ENCODE measurements at regions not wholly inside any gene's neighbourhood (a gene's known extent, or its start where the extent isn't known, plus 50 kb on each side); places are given as distances from the start of the nearest gene placed in this dataset.

DNA sequence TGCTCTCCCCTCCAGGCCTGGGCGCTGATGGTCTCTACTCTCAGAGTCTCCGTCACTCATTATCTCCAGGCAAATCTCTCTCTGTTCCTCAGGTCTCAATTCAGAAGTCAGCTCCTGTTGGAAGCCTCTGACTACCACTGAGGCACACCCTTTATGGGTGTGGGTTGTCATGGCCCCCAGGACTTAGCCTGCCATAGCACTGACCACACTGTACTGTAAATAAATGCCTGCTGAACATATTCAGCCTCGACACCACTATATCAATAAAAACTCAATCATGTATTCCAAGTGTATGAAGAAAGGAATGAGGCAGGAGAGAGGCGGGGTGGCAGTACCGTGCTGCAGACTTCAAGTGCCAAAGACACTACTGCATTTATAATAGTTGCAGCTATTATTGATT, 88.9 kb downstream of the PCDH1 start:
- Histone ChIP-seq H3K27me3 (ENCODE audit: insufficient read depth, low read length, poor library complexity) (peaks cover 9% of the 10 kb centered on the region), H3K4me1 (ENCODE audit: insufficient read depth, low read length) (no peaks in the 10 kb centered on the region), H3K4me2 (ENCODE audit: insufficient read depth, low read length) (no peak overlapping the region), H3K27ac (ENCODE audit: low read length) (no peak overlapping the region), H3K36me3 (ENCODE audit: insufficient read depth, low read length) (no peaks in the 10 kb centered on the region), H3K4me3 (ENCODE audit: low read depth in 1 of 2, low read length in 2 of 2) (no peak overlapping the region), H3K9me3 (ENCODE audit: insufficient read depth, low read length, severe bottlenecking) (no peaks in the 10 kb centered on the region), H3K9ac (ENCODE audit: low read depth, low read length) (no peak overlapping the region), H4K20me1 (ENCODE audit: insufficient read depth, low read length) (peaks cover 5% of the 10 kb centered on the region; the same call in 1 of the 2 replicates), H3K79me2 (ENCODE audit: insufficient read depth, low read length) (no peaks in the 10 kb centered on the region), H2AFZ (ENCODE audit: low read depth, low read length) (no peak overlapping the region)
- ATAC-seq (ENCODE audit: insufficient read depth, low read depth) (no peak), DNase-seq (no peak)
- TF ChIP-seq, protein P1, sequence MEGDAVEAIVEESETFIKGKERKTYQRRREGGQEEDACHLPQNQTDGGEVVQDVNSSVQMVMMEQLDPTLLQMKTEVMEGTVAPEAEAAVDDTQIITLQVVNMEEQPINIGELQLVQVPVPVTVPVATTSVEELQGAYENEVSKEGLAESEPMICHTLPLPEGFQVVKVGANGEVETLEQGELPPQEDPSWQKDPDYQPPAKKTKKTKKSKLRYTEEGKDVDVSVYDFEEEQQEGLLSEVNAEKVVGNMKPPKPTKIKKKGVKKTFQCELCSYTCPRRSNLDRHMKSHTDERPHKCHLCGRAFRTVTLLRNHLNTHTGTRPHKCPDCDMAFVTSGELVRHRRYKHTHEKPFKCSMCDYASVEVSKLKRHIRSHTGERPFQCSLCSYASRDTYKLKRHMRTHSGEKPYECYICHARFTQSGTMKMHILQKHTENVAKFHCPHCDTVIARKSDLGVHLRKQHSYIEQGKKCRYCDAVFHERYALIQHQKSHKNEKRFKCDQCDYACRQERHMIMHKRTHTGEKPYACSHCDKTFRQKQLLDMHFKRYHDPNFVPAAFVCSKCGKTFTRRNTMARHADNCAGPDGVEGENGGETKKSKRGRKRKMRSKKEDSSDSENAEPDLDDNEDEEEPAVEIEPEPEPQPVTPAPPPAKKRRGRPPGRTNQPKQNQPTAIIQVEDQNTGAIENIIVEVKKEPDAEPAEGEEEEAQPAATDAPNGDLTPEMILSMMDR (IDR thresholded peaks at IDR 0.05; ENCODE audit: borderline replicate concordance, extremely low read depth, low read length, poor library complexity, severe bottlenecking): no peak
- TF ChIP-seq EZH2 (IDR thresholded peaks at IDR 0.05; ENCODE audit: borderline replicate concordance, low read depth, low read length, severe bottlenecking): no peak

DNA sequence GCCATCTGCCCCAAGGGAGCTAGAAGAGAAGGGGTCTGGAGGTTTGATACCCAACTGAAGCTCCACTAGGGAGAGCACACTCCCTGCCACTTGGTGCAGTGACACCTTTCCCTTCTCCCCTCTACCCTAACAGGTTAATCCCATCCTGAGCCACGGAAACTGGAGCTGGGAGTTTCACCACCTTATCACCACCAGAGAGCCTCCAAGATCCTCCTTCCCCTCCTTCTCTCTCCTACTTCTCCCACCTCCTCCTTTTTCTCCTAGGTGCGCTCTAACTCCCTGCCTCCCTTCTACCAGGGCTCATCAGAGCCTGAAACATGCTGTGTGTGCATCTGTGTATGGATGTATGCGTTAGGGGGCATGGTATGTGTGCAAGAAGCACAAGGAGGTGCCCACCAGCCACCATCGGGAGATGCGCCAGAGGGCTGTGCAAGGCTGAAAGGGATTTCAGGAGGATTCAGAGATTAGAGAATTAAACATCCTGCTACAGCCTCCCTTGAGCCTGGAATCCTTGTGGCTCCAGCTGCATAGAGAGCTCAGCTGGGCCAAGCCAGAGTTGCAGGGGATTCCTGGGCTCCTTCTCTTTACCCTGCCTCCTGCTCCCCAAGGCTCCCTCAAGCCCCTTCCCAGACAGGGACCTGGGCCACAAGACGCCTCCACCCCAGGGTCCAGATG, 89.8 kb downstream of the PCDH1 start:
- Histone ChIP-seq H3K27me3 (ENCODE audit: insufficient read depth, low read length, poor library complexity) (peaks cover 9% of the 10 kb centered on the region), H2AFZ (ENCODE audit: low read depth, low read length) (no peak overlapping the region)
- no peak for DNase-seq

DNA sequence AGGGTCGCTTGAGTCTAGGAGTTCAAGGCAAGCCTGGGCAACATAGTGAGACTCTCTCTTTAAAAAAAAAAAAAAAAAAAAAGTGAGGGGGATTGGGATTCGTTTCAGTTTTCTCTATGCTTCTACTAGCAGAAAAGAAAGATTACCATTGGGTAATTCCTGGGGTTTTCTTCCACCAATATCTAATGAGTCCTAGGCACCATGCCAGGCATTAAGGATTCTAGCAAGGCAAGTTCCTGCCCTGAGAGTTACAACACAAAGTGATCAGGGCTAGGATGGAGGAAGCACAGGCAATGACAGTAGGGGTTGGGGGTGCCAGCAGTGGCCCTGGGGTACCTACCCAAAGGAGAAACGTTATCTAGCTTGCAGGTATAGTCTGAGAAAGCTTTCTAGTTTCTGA, 90.8 kb downstream of the PCDH1 start:
- Histone ChIP-seq H3K4me2 (ENCODE audit: insufficient read depth, low read length) (no peak overlapping the region), H3K9me3 (ENCODE audit: insufficient read depth, low read length, severe bottlenecking) (no peaks in the 10 kb centered on the region), H4K20me1 (ENCODE audit: insufficient read depth, low read length) (peaks cover 7% of the 10 kb centered on the region; the same call in 1 of the 2 replicates), H3K36me3 (ENCODE audit: insufficient read depth, low read length) (no peaks in the 10 kb centered on the region), H3K4me1 (ENCODE audit: insufficient read depth, low read length) (no peaks in the 10 kb centered on the region), H2AFZ (ENCODE audit: low read depth, low read length) (no peak overlapping the region), H3K27ac (ENCODE audit: low read length) (no peak overlapping the region), H3K9ac (ENCODE audit: low read depth, low read length) (no peak overlapping the region), H3K4me3 (ENCODE audit: low read depth in 1 of 2, low read length in 2 of 2) (no peak overlapping the region), H3K27me3 (ENCODE audit: insufficient read depth, low read length, poor library complexity) (peaks cover 9% of the 10 kb centered on the region), H3K79me2 (ENCODE audit: insufficient read depth, low read length) (no peaks in the 10 kb centered on the region)
- DNase-seq: no peak
- no peak for ATAC-seq (ENCODE audit: insufficient read depth, low read depth)
- TF ChIP-seq EZH2 (IDR thresholded peaks at IDR 0.05; ENCODE audit: borderline replicate concordance, low read depth, low read length, severe bottlenecking): no peak
- TF ChIP-seq, protein P1 (IDR thresholded peaks at IDR 0.05; ENCODE audit: borderline replicate concordance, extremely low read depth, low read length, poor library complexity, severe bottlenecking): no peak

More for the DNA sequence above, 89.8 kb downstream of the PCDH1 start:
- Histone ChIP-seq H3K36me3 (ENCODE audit: insufficient read depth, low read length) (no peaks in the 10 kb centered on the region), H3K9me3 (ENCODE audit: insufficient read depth, low read length, severe bottlenecking) (no peaks in the 10 kb centered on the region), H3K4me1 (ENCODE audit: insufficient read depth, low read length) (no peaks in the 10 kb centered on the region), H4K20me1 (ENCODE audit: insufficient read depth, low read length) (peaks cover 7% of the 10 kb centered on the region; the same call in 1 of the 2 replicates), H3K4me3 (ENCODE audit: low read depth in 1 of 2, low read length in 2 of 2) (no peak overlapping the region), H3K27ac (ENCODE audit: low read length) (no peak overlapping the region), H3K79me2 (ENCODE audit: insufficient read depth, low read length) (no peaks in the 10 kb centered on the region), H3K9ac (ENCODE audit: low read depth, low read length) (no peak overlapping the region), H3K4me2 (ENCODE audit: insufficient read depth, low read length) (no peak overlapping the region)
- TF ChIP-seq, protein P1 (IDR thresholded peaks at IDR 0.05; ENCODE audit: borderline replicate concordance, extremely low read depth, low read length, poor library complexity, severe bottlenecking): no peak
- TF ChIP-seq EZH2 (IDR thresholded peaks at IDR 0.05; ENCODE audit: borderline replicate concordance, low read depth, low read length, severe bottlenecking): no peak
- ATAC-seq (ENCODE audit: insufficient read depth, low read depth): no peak

Measured in DND-41 (cell line).